NCI-H510A (cell line): ENCODE measurements at regions not wholly inside any gene's neighbourhood (a gene's known extent, or its start where the extent isn't known, plus 50 kb on each side); places are given as distances from the start of the nearest gene placed in this dataset.
"Not testable (repeated sequence)": the region's sequence is repeated elsewhere in the genome, so short reads cannot be mapped to it uniquely, and the experiment has no call there.

Source experiments
- DNase-seq: peaks from one replicate; lab custom pipeline; 2025; lab: John Stamatoyannopoulos, UW

DNA sequence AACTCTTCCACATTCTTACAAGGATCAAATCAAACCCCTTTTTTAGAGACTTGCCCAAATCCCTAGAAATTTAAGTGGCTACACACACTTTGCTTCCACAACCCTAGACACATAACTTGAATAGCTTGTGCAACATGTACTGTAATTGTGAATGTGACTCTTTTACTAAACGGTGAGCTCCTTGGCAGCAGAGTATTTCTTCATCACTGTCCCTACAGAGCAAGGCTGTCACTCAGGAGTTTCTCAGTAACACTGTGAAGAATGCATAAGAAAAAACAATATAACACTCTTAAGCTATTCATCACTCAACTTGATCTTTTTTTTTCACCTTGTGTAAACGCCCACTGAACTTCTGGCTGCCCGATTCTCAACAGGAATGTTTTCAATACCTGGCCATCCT is 53.8 kb upstream of the ADAMTS18 start:
- no peak for DNase-seq

DNA sequence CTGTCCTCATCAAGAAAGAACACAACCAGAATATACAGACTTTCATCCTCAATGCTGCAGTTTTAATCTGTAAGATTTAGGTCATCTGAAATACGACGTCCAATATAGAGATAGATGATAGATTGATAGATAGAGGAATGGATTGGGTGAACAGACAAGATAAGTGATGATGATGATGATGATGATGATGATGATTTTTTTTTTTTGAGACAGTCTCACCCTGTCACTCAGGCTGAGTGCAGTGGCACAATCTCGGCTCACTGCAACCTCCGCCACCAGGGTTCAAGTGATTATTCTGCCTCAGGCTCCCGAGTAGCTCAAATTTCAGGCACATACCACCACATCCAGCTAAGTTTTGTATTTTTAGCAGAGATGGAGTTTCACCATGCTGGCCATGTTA is 56.3 kb upstream of the ADAMTS18 start:
- no peak for DNase-seq

DNA sequence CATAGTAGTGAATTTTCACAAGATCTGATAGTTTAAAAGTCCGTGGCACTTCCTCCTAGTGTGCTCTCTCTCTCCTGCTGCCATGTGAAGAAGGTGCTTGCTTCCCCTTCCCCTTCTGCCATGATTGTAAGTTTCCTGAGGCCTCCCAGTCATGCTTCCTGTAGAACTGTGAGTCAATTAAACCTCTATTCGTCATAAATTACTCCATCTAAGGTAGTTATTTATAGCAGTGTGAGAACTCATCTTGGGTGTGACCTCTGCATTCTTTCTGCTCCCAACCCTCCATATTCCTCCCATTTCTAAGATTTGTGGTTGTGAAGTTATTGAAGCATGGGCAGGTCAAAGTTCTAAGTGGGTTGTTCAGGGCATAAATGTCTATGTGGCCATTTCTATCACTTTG is 62.1 kb upstream of the ADAMTS18 start:
- DNase-seq: no peak

DNA sequence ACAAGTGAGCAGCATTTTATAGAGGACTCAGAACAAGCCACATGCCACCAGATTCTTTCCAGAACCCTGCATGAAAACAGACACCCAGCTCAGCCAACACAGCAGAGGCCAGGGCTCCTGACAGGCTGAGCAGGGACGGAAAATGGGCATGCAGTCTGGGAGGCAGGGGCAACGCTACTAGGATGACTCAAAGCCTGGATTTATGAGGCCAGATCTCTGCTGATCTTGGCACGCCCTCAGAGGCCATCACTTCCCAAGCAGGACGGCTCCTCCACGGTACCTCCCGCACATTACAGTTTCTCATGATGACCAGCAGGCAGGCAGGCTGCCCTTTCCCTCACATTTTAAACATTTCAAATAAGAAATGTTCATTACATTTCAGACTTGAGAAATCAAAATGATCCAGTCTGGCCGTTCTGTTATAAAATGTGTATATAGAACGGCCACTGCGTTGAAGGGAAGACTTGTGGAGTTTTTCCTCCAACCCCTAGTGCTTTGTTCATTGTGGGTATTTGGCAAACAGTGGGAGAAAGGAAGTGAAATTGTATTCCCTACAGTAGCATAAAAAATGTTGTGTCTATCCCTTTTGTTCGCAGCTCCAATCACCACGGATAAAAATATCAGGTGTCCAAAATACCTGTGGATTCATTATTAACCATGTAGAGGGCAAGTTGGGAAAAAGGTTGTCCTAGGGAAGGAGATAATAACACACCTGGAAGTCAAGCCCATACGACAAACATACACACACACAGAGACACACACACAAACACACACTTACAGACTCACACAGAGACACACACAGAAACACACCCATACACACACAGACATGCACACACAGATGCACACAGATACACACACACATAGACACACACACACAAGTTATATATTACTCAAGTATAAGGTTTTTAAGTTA is 64.8 kb upstream of the ADAMTS18 start:
- DNase-seq: no peak

DNA sequence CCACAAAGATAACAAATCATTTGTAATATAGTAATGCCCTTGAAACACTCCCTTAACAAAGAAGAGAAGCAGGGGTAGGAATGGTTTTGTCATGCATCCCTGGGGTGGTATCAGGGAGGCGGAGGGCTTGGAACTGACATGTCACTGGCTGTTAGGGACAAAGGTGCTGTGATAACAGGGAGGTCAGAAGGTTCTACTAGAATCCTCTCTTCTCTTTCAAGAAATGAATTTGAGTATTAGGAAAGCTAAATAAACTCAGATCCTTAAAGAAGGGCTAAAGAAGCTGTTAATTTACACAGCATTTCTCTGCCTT is 65.4 kb upstream of the ADAMTS18 start:
- no peak for DNase-seq

DNA sequence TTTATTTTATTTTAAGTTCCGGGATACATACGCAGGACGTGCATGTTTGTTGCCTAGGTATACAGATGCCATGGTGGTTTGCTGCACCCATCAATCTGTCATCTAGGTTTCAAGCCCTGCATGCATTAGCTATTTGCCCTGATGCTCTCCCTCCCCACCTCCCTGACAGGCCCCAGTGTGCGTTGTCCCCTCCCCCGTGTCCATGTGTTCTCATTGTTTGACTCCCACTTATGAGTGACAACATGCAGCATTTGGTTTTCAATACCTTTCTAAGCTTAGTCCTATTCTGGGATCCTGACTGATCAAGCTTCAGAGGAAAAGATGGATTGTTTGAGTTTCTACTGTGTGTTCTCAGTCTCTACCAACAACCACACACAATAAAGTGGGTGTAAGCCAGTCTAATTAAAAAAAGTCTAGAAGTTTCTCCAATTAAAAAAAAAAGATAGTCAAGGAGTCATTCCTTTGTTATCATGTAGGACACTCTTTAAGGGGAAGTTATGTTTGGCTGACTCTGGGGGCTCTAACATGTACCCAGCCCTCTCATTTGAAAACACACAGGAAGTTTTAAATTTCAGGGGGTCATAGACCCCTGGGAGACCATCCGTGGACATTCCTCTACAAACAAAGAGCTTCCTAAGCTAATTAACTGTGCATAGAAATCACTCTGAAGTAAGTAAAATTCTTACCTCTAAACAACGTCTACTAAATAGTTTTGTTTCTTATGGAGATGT is 66.3 kb upstream of the ADAMTS18 start:
- no peak for DNase-seq

DNA sequence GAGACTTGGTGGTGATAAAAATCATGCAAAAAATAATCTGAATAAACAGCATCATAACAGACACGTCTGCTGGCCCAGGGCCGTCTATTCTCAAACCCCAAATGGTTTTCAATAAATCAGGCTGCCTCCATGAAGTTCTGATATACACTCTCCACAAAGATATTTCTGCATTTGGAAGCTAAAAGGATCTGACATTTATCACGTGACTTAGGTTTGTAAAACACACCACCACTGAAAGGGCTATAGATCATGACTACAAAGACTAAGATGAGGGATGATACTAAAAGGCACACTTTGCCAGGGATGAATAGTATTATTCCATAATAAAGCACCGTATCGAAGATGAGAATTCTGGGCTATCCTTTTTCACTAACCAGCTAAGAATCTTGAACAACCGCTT is 67.6 kb upstream of the ADAMTS18 start:
- DNase-seq: no peak

DNA sequence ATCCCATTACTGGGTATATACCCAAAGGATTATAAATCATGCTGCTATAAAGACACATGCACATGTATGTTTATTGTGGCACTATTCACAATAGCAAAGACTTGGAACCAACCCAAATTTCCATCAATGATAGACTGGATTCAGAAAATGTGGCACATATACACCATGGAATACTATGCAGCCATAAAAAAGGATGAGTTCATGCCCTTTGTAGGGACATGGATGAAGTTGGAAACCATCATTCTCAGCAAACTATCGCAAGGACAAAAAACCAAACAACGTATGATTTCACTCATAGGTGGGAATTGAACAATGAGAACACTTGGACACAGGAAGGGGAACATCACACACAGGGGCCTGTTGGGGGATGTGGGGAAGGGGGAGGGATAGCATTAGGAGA is 71.7 kb upstream of the ADAMTS18 start:
- not testable (repeated sequence) for DNase-seq

DNA sequence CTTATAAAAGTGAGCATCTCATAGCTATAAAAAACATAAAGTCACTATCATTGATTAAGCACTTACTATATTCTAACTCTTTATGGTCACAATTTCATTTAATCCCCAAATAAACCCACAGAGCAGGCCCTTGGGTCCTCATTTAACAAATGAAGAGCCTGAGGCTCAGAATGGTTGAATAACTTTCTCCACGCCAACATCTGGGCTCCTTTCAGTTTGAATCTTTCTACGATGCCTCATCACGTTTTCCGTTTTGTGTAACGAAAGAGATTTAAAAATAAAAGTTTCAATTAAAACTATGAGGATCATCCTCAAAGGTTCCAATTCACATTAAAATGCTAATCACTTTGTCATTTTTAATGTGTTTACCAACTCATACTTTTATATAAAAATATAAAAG is 74.2 kb upstream of the ADAMTS18 start:
- DNase-seq: no peak

DNA sequence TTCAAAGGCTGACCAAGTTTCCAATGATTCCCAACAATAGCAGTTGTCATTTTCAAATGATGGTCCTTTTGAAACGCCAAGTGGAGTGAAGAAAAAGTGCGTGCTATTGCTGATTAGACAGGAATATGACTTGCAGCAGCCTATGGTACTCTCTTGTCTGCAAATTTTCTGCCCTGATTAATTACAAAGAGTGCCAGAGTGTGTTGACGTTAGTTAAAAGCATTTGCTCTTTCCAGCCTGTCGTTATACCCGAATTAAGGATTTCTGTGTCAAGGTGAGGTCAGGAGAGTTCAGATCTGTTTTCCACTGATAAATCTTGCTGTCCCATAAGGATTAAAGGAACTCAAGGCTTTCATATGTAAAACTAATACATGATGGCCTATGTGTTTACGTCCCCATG is 75.0 kb upstream of the ADAMTS18 start:
- no peak for DNase-seq

DNA sequence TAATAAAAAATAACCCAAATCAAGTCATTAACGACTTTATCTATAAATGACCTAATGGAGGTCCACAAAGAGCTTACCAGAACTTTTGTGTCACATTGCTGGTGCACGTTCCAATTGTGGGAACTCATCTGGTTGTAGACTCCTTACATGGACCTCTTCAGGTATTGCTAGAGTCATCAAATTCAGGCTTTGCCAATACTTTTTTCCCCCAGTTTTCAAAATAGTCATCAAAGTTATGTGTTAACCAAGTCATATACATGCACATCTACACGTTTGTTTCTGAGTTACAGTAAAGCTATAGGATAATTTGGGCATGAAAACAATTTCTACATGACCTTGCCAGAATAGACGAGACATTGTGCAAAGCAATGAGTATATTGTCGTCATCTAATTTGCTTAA is 76.2 kb upstream of the ADAMTS18 start:
- no peak for DNase-seq

DNA sequence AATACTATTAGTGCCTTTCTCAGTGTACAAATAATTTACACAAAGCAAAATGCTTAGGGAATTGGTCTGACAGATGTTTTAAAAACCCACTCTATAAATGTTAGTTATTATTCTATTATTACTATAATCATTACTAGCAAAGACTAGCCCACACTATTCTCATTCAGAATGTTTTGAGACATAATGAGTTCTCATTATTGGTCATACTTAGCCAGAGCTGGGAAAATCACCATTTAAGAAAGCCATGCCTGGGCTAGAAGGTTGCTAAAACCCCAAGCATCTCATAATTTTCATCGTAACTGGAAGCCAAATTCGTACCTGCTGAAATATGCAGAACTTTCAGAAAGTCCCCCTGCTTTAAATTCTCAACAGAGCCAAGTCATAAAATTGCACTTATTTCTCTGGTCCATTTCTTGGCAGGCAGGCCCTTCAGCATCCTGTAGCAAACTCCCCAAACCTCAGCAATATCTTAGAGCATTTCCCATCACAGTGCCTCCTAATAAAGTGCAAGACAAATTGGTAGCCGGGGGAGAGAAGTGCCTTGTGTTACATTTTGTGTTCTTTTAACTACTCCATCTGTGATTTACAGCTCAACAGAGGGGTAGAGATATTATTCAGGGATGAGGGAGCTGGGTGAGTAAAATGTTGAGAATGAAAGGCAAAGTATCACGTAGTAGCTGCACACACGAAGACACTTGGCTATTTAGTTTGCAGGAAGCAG is 79.8 kb upstream of the ADAMTS18 start:
- no peak for DNase-seq

DNA sequence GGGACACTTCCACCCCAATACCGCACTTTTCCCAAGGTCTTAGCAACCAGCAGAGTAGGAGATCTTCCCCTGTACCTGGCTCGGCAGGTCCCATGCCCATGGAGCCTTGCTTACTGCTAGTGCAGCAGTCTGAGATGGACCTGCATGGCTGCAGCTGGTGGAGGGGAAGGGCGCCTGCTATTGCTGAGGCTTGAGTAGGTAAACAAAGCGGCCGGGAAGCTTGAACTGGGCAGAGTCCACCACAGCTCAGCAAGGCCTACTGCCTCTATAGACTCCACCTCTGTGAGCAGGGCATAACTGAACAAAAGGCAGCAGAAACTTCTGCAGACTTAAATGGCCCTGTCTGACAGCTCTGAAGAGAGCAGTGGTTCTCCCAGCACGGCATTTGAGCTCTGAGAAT is 90.4 kb upstream of the ADAMTS18 start:
- DNase-seq: not testable (repeated sequence)

DNA sequence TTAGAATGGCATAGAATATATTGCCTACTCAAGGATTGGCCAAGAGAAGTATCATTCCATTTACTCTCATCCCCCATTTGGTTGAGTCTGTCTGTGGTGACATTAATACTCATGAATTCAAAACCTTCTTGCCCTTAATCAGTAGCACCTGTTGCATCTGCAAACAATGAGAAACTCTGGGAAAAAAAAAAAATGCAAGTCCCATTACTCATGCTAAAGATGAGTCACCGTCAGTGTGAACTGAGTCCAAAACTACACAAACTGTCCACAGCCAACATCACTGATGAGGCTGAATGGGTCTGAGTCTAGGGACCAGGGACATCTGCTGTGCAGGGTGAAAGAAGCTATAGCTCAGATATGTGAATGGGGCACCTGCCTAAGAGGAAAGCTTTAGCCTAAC is 96.9 kb upstream of the ADAMTS18 start:
- no peak for DNase-seq

DNA sequence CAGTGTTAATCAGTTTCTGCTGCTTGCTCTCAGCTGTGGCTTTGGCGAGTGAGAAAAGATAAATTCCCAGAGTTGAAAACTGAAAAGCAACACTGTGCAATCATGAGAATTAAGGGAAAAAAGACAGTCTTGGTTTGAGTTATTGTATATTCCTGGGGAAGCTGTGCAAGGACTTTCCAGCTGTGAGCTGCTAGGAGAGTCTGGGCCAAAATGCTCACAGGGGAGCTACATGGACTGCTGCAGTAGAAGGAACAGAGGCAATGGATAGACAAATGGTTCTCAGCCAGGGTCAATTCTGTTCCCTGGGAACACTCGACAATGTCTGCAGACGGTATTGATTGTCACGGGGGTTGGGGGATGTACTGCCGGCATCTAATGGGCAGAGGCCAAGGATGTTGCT is 102.0 kb upstream of the ADAMTS18 start:
- no peak for DNase-seq

DNA sequence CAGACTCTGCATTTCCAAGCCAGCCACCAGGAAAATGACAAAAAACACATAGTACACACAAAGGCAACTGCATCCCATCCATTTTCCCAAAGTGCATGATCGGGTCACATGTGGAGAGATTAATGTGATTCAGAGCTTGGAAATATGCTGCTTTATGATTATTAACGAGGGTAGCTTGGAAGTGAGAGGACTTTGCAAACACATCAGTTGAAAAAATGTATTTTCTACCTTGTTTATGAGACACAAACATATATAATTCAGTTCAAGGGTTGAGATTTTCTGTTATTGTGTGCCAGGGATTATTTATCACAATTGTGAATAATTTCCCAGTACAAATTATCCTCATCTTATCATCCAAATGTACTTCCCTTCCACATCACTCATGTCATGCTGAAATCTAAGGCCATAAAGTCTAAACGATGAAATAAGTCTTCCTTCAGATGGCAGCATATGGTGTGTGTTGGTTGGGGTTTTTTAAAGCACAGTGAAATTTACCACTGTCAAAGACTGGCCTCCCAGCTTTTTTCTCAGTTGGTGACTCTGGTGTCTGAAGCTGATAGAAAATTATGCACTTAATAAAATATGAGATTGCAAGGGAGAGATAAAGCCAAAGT is 104.7 kb upstream of the ADAMTS18 start:
- DNase-seq: no peak

DNA sequence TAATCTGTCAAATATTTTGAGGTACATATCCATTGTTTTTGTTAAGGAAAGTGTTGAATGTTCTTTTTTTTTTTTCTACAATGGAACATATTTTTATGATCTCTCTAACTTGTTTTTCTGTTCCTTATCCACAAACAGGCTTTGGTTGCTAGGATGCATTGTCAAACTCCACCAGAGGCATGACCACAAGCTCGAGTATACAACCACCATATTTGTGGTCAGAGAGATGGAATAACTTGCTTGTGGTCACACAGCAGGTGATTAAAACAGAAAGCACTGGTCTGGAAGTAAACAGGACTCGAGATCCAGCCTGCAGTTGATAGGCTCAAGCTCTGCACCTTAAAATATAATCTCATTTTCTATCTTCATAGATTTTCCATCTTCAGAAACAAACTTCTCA is 105.8 kb upstream of the ADAMTS18 start:
- DNase-seq: no peak

DNA sequence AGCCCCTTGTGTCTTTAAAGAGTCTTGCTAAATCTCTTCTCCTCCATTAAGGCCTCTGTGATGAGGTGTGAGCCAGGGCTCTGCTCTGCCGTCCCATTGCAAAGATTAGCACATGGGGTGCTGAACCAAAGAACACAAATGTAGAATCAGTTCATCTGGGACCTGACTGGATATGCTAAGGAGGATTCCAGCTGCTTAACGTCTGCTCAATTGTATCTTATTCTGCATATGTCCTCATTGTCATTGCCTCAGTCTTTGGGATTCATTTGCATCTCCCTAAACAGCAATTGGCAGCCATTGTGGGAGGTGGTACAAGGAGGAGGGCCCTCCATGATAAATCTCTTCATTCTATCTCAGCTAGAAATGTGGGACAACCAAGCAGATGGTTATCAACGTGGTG is 106.3 kb upstream of the ADAMTS18 start:
- DNase-seq: no peak

DNA sequence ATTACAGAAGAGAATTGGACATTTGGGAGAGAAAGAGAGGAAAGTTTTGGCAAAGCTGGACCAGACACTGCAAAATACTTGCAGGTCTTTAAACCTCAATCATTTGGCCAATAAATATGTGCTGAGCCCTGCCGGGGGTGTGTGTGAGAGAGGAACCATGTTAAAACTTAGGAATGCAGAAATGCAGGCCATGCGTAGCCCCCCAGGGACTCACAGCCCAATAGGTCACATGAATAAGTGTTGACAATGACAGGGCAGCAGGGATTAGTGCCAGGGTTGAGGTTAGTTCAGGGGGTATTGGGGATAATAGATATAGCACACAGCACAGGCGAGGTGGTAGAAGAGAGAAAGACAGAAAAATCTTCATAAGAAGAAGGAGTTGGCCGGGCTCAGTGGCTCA is 113.3 kb upstream of the ADAMTS18 start:
- DNase-seq: no peak

DNA sequence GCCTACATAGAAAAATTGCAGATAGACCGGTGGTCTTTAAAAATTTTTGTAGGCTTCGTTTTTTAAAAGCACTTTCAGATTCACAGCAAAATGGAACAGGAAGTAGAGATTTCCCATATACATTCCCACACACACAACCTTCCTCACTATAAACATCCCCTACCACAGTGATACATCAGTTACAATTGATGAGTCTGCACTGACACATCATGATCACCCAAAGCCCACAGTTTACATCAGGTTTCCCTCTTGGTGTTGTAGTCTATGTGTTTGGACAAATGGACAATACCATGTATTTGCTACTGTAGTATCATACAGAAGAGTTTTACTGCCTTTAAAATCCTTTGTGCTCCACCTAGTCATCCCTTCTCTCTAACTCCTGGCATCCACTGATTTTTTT is 113.9 kb upstream of the ADAMTS18 start:
- no peak for DNase-seq

DNA sequence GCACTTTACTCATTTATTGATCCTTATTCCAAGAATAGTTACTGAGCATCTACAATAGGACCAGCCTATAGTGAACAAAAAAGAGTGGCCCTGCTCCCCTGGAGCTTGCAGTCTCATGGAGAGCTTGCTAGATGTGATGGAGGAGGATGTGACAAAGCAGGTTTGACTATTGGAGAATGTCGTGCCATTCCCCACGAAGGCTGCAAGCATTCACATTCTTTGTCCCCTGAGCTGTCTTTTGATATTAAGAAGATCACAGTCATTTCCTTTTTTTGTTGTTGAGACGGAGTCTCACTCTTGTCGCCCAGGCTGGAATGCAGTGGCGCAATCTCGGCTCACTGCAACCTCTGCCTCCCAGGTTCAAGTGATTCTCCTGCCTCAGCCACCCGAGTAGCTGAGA is 115.0 kb upstream of the ADAMTS18 start:
- no peak for DNase-seq

DNA sequence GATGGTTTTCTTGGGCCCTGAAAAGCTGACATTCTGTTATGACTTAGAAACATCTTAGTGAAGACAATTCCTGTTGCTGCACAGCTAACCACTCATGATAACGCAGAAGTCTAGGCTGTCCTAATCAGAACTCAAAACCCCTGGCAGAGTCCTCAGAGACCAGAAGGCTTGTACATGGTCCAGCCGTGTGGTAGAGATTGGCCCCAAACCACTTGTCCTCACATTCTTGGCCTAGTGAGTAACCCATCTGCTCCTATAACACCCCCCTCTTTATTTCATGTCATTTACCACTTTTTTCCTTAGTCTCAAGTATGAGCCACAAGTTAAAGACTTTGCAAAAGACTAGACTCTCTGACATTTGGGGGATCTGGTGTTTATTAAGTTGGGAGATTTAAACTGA is 116.5 kb upstream of the ADAMTS18 start:
- no peak for DNase-seq

DNA sequence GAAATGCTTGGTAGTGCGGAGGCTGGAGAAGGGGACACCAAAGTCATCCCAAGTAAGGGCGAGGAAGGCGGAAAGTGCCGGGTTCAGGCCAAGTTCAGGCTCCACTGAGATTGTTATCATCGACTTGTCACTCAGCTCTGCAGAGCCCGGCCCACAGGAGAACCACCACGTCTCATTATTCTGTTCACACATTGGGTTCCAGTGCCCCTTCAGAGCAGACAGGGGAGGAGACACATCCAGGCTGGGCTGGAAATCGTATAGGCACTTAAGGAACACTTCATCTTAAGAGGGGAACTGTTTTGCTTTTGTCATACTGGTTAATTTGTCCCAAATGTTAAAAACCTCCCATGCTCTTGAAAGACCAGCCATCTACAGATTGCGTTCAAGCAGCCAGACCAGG is 118.3 kb upstream of the ADAMTS18 start:
- no peak for DNase-seq
